Fibroblast of the aortic adventitia (primary cell): ENCODE measurements at regions not wholly inside any gene's neighbourhood (a gene's known extent, or its start where the extent isn't known, plus 50 kb on each side); places are given as distances from the start of the nearest gene placed in this dataset.

Experiments used
- DNase-seq: peaks from one replicate; pipeline ENCODE4 v3.0.0-alpha.2; 2010; ENCODE audit warnings: low read depth
- H3K4me3 ChIP-seq: 2 replicates; pipeline ENCODE4 v1.5.1; 2011; ENCODE audit warnings: low read depth, mild to moderate bottlenecking, control low read depth, low read length, moderate library complexity
- CTCF ChIP-seq: IDR thresholded peaks from 2 replicates; pipeline ENCODE4 v1.5.1; 2011; ENCODE audit warnings: mild to moderate bottlenecking, low read length, control low read depth, inconsistent platforms; ENCODE audit not compliant: insufficient read depth

DNA sequence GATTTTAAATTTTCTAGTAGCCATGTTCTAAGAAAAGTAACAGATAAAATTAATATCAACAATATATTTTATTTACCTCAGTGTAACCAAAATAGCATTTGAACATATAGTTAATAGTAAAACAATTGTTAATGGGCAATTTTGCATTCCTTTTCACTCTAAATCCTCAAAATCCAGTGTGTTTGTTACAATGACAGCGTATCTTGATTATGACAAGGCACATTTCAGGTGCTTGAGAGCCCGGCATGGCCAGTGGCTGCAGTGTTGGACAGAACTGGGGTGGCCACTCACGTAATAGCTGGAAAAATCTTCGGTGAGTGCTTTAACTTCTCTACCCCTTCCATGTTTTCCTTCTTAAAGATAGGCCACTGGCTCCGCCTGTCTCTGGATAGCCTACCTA lies 248.0 kb upstream of the RREB1 start:
- no peak for TF ChIP-seq CTCF
- H3K4me3 ChIP-seq, result no peak overlapping the region

DNA sequence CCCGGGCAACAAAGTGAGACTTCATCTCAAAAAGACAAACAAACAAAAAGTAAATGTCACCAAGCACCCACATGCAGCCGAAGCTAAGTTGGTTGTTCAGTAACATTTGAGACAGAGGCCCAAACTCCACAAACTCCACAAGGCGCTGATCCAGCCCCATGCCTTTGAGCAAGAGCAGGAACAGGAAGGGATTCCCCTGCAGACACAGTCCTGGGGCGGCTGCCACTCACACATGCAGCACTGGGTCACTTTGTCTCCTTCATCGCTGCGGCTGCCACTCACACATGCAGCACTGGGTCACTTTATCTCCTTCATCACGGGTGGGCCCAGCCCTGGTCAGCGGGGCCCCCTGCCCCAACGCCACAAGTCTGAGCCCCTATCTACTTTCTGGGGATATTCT lies 246.9 kb upstream of the RREB1 start:
- no peak for DNase-seq
- no peak overlapping the region for H3K4me3 ChIP-seq
- no peak for TF ChIP-seq CTCF

More for the DNA sequence above, 248.0 kb upstream of the RREB1 start:
- no peak for DNase-seq

- no peak overlapping the region for H3K4me3 ChIP-seq
- no peak for DNase-seq
- no peak for TF ChIP-seq CTCF
These were observed 246.3 kb upstream of the RREB1 start for GRCh38 chr6:6861351-6861894.

DNA sequence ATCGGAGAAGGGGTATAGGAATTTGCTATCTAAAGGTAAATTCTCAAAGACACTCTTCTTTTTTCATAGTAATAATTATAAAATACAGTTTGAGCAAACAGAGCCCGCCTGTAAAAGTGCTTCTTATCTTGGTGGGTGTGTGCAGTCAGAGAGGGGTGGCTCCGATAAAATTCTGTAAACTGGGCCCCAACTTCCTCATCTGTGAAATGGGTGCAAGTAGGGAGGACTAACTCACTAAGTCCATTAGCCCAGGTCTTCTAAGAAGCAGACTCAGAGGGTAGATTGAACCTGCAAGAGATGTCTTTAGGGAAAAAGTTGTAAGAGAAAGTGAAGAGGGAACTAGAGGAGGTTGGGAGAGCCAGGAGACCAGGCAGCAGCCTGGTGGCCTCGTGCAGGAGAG lies 245.8 kb upstream of the RREB1 start:
- TF ChIP-seq CTCF, result no peak
- no peak for DNase-seq

GRCh38 chr6:6863970-6864639 lies 243.7 kb upstream of the RREB1 start:
- no peak for TF ChIP-seq CTCF
- DNase-seq, result no peak
- no peak overlapping the region for H3K4me3 ChIP-seq

More for the DNA sequence above, 245.8 kb upstream of the RREB1 start:
- no peak overlapping the region for H3K4me3 ChIP-seq

- no peak overlapping the region for H3K4me3 ChIP-seq
- TF ChIP-seq CTCF, result no peak
- no peak for DNase-seq
These were observed 242.2 kb upstream of the RREB1 start for GRCh38 chr6:6865611-6866010.
